ENCODE measurements at regions not wholly inside any gene's neighbourhood (a gene's known extent, or its start where the extent isn't known, plus 50 kb on each side); places are given as distances from the start of the nearest gene placed in this dataset.
"Not testable (repeated sequence)": the region's sequence is repeated elsewhere in the genome, so short reads cannot be mapped to it uniquely, and the experiment has no call there.

DNA sequence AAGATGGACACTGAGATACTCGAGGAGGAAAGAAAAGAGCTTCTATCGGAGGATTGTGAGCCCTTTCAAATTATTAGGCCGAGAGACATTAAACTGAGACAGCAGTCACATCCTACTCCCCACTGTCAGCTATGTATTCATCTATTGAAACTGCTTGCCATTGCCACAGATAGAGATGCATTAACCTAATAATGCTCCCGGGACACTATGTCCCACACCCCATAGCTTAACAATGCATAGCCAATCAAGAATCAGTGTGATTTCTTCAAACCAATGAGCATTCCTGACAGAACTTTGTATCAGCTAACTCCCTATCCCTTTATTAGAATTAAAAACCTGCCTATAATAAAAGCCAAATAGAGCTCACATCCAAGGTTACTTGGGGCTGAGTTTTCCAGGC is 118.1 kb upstream of the NEIL3 start:
- DNase-seq, result no peak

DNA sequence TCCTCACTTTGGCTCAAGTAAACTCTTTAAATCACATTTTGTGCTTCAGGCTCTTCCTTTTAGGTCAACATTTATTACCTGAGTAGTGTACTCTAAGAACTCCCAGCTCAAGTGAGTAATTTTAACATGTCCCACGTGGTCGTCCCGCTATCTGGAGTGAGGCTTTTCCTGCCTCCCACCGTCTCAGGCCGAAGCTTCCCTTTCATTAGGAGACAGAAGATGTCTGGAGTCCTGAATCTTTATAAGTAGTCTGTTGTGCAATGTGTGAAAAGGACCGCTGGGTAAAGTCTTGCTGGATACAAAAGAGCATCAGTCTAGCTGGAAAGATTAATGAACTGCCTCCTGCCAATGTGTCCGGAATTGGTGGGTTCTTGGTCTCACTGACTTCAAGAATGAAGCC is 117.7 kb upstream of the NEIL3 start:
- DNase-seq, result no peak

DNA sequence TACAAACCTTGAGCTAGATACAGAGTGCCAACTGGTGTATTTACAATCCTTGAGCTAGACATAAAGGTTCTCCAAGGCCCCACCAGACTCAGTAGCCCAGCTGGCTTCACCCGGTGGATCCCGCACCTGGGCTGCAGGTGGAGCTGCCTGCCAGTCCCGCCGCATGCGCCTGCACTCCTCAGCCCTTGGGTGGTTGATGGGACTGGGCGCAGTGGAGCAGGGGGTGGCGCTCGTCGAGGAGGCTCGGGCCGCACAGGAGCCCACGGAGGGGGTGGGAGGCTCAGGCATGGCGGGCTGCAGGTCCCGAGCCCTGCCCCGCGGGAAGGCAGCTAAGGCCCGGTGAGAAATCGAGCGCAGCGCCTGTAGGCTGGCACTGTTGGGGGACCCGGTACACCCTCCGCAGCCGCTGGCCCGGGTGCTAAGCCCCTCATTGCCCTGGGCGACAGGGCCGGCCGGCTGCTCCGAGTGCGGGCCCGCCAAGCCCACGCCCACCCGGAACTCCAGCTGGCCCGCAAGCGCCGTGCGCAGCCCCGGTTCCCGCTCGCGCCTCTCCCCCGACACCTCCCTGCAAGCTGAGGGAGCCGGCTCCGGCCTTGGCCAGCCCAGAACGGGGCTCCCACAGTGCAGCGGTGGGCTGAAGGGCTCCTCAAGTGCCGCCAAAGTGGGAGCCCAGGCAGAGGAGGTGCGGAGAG is 116.5 kb upstream of the NEIL3 start:
- not testable (repeated sequence) for DNase-seq

DNA sequence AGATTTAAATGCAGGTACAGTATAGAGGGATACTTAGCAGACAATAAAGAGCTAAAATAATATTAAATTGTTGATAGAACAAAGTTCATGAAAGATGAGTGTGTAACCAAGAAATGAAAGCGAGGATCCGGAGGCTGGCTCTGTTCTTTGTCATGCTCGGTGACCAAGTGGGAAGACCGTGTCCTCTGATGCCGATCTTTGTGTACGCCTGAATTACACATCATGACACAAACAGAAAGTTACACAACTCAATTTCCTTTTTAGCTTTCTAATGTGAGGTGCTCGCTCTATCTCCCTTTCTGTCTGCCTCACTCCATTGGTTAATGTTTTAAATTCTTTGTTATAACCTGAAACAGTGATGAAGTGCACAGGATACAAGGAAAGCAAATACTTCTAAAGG is 114.8 kb upstream of the NEIL3 start:
- no peak for DNase-seq

DNA sequence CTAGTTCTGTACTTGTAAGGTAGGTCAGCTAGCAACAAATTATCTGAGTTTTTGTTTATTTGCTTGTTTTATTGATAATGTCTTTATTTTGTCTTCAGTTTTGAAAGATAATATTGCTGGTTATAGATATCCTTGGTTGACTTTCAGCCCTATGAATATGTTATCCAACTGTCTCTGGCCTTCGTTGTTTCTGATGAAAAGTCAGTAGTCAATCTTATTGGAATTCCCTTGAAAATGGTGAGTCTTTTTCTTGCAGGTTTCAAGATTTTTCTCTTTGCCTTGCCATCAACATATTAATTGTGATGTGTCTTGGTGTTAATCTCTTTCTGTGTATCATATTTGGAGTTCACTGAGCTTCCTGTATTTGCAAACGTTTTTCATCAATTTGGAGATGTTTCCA is 113.1 kb upstream of the NEIL3 start:
- no peak for DNase-seq

DNA sequence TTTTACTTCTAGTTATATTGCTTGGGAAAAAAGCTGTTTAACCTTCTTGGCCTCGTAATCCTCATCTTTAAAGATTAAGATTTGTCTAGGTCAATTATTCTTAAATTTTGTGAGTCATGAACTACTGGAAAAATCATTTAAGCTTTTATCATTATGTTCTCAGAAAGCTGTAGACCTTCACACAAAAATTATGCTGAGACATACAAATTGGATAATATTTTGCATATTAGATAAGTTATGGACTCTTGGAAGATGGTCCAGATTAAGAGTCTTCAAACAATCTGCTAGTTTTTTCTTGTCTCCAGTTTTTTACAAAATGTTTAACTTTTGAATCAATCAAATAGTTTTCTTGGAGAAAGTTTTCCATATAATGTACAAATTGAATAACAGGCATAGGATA is 108.1 kb upstream of the NEIL3 start:
- DNase-seq, result no peak

DNA sequence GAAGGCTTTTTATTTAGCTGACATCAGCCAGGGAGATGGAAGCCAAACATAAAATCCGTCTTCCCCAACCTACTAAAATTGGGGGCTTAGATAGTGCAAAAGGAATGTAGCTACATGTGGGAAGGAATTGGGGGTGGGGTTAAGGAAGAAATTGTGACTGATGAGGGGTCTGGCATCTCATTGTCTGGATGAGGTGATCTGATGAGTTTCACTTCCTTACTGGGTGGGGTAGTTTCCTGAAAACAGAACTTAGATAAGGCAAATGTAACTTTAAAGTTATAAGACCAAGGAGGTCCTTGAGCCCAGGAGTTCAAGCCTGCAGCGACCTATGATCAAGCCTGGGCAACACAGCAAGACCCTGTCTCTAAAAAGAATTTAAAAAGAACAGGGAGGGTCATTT is 105.5 kb upstream of the NEIL3 start:
- no peak for DNase-seq

DNA sequence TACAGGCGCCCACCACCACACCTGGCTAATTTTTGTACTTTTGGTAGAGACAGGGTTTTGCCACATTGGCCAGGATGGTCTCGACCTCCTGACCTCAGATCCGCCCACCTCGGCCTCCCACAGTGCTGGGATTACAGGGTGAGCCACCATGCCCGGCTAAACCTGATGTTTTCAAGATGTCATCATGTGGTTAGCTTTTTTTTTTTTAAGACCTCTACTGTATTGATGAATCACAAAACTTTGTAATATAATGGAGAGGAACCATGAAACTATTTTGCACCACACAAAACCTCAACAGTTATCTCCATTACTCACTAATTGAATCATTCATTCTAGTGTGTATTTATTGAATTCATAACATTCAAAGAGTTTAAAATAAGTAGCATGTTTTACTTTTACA is 94.7 kb upstream of the NEIL3 start:
- no peak for DNase-seq

DNA sequence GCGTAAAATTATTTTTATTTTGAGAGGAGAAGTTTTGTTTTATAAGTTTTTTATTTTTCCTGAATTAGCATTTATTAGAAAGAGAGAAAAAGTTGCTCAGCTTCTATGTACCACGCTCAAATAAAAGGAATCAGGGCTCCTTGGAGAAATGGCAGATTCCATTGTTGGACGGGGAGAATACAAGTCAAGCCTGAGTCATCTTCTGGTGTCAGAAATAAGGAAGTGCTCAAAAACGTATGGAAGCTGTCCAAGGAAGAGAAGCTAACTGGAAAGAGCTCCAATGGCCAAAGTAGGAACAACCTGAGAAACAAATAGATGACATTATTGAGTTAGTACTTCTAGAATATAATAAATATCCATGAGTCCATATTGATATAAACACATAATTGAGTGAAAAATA is 89.3 kb upstream of the NEIL3 start:
- DNase-seq, result no peak

DNA sequence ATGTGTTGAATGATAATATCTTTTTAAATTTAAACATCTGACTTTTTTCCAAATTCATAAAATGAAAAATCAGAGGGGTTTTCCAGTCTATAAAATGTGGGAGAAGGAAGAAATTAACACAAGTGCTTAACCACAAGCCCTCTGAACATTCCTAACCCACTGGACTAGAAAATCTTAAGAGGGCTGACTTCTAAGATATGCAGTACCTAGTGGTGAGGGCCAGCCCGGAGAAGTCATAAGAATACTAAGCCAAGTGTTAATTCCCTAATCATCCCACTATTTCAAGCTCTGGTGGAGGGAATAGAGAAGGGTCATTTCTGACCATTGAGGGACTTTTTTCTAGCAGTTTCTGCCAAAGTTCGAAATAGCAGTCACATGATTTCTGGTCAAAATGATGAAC is 86.9 kb upstream of the NEIL3 start:
- no peak for DNase-seq

DNA sequence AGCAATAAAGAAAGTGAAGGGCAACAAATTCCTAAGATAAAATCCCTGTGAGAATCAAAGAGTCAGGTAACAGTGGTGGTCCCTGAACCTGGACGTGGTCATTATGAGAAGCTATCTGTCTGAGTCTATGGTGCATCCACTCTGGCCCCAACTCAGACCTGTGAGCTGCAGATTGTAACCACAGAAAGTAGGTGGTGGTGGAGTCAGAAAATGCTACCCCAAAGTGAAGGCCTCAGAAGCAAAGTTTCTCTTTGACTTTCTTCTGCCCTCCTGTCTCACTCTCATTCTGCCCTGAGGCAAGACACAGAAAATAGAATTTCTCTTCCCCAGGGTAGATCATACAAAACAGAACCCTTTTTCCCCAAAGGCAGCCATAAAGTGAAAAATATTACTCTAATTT is 84.1 kb upstream of the NEIL3 start:
- no peak for DNase-seq

DNA sequence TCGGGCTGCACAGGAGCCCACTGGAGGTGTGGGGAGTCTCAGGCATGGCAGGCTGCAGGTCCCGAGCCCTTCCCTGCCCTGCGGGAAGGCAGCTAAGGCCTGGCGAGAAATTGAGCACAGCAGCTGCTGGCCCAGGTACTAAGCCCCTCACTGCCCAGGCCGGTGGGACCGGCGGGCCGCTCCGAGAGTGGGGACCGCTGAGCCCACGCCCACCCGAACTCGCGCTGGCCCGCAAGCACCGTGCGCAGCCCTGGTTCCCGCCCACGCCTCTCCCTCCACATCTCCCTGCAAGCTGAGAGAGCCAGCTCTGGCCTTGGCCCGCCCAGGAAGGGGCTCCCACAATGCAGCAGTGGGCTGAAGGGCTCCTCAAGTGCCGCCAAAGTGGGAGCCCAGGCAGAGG is 82.0 kb upstream of the NEIL3 start:
- DNase-seq, result no peak

DNA sequence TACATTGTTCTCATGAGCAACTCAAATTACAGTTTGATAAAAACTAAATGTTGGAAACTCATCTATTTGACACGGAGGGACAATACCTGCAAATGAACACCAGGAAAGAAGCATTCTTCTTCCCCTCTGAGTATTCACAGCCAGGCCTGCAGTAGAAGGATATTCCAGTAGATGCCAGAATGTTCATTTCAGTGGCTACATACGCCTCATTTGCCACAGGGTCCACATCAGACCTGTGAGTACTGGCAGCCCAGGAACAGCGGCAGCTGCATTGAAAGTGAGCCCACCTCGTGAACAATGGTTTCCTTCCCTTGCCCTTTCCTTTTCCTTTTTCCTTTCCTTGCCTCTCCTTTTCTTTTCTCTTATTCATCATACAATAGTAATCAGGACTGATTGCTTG is 81.1 kb upstream of the NEIL3 start:
- no peak for DNase-seq

DNA sequence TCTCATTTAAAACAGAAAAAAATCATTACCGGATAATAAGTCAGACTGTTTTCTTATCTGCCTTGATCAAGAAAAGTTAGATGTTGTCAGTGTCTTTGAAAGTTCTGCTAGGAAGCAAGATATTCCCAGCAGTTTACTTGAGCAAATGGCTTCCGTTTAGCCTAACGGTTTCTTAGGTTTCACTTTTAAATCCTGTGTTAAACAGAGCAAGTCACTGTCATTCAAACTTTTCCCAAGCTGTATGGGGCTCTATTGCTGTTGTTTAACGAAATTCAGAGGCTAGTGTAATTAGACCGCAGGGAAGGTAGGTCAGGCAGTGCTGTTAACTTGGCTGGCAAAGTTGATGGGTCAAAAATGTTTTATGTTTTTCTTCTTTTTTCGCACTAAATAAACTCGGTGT is 80.3 kb upstream of the NEIL3 start:
- DNase-seq, result no peak

DNA sequence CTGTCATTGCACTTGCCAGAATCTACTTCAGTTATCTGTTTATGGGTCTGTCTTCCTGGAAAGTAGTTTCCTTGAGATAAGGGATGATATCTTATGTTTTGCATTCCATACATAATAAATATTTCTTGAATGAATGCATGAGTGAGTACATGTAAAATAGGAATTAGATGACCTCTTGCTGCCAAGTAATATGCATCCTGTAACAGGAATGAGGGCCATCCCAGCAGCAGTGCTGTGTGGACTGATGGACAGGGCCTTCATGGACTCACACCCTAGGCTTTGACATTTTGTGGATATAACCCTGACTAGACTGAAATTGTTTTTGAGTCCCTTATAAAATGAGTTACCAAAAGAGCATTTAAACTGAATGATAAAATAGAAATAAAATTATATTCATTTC is 77.2 kb upstream of the NEIL3 start:
- DNase-seq, result no peak

DNA sequence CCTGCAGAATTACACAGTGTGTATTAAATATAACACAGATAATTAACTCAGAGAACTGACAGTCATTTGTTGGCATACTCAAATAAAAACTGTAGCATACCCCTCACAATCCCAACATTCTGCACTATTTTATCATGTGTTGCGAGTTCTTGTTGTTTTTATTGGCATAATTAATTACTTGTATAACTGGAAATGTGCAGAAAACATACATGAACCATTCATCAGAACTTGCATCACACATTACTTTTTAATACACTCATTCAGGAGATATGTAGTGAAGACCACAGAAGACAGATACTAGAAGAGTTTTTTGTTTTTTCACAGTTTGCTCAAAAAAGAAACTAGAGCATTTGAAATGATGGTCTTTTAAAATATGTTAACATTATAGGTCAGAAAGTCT is 74.6 kb upstream of the NEIL3 start:
- no peak for DNase-seq

DNA sequence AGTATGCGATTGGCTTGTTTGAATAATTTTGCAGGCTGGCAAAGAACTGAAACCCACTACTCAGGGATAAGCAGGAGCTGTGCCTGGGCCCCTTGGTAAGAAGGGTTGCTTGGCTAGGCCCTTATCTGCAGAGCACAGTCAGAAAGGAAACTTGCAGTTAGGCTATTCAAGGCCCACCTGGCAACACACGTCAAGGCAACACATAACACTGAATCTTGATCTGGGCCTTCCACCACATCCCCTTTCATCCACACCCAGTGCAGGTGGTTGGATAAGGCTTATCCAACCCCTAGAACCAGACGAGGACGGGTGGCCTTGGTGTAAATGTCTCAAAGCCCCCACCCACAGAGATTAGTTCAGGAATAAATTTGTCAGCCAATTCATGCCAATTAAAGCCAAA is 72.8 kb upstream of the NEIL3 start:
- DNase-seq, result no peak

DNA sequence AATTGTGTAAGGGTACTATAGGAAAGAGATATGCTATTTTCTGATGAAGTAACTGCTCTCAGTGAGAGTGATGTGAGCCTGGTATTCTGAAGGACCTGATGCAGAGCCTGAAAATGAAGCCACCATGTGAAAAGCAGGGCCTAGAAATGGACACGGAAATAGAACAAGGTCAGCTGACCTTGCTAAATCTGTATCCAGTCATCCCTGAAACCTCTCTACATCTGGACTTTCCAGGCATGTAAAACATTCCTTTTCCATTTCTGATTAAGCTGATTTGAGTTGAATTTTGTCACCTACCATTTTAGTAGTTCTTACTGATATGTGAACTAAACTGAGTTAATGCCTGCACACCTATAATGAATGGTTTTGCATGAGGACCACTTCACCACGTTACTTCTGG is 72.4 kb upstream of the NEIL3 start:
- no peak for DNase-seq

DNA sequence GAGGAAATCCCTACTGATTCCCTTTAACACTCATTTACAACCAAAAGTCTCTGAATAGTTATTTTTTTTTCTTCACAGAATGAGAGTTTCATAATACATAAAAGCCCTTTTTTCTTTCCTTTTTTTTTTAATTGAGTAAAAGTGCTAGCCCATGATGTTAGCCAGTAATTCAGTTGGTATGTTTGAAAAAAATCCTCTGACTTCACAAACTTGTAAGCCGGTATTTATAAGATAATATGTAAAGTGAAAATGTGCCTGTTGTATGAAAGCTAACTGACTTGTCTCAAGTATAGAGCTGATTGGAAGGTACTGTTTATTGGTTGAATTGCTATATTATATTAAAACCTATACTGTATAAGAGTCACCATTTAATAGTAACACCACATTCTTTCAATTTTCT is 70.2 kb upstream of the NEIL3 start:
- no peak for DNase-seq

DNA sequence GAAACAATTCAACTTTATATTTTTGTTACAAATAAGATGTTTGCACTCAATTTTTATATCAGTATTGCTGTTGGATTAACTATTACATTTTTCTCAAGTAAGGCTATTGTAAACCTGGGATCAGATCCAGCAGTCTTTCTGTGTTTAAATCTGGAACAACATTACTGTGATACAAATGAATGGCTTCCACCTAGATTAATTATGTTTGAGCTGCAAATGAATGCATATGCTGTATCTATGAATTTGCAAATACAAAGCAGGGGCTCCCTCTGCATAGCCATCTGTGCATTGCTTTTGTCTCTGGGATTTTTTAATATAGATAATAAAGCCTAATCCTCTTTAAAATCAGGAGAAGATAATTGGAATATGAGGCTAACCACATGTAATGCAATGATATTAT is 69.8 kb upstream of the NEIL3 start:
- no peak for DNase-seq

DNA sequence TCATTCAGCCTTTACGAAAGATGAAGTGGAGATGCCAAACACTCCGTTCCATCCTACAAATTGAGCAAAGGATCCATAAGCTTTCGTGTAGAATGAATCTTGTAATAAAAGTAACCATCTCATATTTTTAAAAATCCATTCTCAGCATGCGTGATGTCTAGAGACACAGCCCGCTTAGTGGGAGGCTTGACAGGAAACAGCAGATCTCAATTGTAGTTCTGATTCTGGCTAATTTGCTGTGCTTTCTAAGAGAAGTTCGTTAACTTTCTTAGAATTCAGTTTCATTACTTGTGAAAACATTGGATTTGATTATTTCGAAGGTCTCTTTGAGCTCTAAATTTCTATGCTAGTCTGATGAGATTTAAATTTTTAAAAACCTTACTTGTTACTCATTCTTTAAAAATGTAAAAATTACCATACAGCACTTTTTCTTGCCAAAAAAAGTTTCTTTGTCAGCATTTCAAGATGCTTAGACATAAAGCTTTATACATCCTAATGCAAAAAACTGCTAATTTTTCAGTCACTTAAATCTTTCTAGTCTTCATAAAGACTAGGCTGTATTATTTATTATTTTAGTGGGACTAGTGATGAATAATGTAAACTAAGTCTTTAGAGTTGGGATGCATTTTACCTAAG is 66.9 kb upstream of the NEIL3 start:
- no peak for DNase-seq

DNA sequence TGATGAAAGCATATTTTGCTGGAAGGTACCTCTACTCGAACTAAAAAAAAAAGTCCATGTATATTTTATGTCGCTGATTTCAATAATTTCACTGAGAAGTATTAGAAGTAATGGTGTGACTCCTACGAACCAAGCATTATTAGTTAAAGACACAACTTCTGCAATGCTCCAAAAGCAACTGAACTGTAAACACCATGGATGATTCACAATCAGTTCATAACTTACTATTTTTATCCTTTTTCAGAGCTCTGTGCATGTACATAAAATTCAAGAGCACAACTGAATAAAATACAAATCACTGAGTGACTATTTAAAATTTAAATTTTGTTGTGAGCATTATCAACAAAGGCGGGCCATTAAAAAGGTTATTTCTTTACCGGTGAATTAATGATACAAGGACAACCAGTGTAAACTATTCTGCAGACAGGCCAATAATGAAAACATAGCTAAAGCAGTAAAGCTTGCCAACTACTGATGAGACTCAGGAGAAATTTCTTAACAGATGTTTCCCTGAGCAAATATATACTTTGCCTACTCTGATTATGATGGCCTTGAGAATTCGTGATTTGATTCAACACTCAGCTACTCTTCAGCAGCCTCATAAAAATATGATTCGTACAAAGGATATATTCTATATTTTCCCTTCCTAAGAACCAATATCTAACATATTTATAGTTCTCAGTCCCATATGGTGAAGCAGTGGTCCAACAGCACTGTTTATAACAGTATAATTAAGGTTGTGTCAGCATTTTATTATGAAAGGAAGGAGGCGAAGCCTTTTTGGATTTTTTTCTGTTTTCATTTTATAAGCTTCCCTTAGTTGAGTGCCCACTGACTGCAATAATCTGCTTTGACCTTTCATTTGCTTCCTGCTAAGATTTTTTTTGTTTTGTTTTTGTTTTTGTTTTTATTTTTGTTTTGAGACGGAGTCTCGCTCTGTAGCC is 62.8 kb upstream of the NEIL3 start:
- DNase-seq, result no peak

DNA sequence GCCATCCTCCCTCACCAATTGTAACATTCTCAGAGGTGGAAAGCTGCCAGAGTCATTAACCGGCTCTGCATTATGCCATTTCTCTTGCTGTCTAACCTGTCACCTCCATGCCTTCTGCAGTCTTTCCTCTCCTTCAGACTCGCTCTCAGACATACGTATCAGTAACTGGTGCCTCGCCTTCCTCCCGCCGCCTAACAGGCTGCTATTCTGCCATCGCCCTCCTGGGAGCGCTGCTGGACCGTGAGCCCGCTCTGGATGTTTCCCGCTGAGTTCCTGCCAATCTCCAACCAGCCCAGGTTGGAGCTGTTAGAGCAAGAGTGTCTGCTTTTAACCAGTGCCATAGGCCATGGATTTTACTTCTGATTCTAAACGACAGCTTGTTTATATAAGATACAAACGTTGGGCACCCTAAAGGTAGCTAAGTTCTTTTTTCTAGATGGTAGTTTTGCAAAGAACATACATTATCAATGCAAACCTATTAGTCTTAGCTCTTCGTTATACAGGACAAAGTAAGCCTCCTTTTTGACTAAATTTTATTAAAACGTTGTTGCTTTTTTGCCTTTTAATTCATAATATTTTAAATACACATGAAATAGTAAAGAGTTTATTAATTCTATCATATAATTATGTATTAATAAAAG is 59.5 kb upstream of the NEIL3 start:
- peak; percentile 63 for DNase-seq

DNA sequence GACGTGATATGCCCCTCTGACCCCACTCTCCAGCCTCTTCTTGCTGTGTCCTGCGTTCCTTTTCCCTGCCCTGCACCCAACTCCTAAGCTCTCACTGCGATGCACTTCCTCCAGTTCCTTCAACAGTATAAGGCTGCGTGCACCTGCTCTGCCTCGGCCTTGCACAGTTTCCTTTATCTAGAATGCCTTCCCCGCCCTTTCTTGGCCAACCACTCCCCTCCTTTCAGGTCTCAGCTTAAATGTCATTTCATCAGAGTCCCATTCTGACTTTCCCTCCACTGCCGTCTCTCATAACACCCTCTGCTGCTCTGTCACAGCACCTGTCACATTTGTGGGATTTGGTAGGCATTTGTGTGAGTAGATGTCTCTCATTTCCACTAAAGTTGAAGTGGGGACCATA is 58.4 kb upstream of the NEIL3 start:
- no peak for DNase-seq
